Kidney (tissue), 13 donors: ENCODE measurements at regions not wholly inside any gene's neighbourhood (a gene's known extent, or its start where the extent isn't known, plus 50 kb on each side); places are given as distances from the start of the nearest gene placed in this dataset.

Experiments
- DNase-seq, 5 donors: peaks; one replicate each; pipeline ENCODE4 v3.0.0-alpha.2; 2013 to 2020
- FAIRE-seq: peaks from 2 replicates; lab custom pipeline; 2012; peaks lifted over from hg19 to GRCh38; lab: Jason Lieb, UNC
- H3K27ac ChIP-seq, 2 donors: one replicate each; pipeline ENCODE4 v1.7.0; 2013; ENCODE audit warnings: low read depth in 2 of 2, low read length in 2 of 2, inconsistent platforms in 1 of 2
- H3K27me3 ChIP-seq: one replicate; pipeline ENCODE4 v1.7.1; 2013; ENCODE audit warnings: low read length, inconsistent platforms; ENCODE audit not compliant: control insufficient read depth, insufficient read depth
- H3K36me3 ChIP-seq, 3 donors: one replicate each; pipeline versions ENCODE4 v1.7.0 to v1.7.1; 2013; ENCODE audit warnings: low read length in 3 of 3, control low read depth in 1 of 3, inconsistent platforms in 1 of 3; ENCODE audit not compliant: insufficient read depth in 3 of 3, control insufficient read depth in 2 of 3
- H3K4me1 ChIP-seq, 3 donors: one replicate each; pipeline versions ENCODE4 v1.7.0 to v1.7.1; 2013; ENCODE audit warnings: low read length in 3 of 3, inconsistent platforms in 1 of 3, low read depth in 1 of 3; ENCODE audit not compliant: control insufficient read depth in 2 of 3, insufficient read depth in 2 of 3
- H3K4me3 ChIP-seq, 3 donors: one replicate each; pipeline versions ENCODE4 v1.7.0 to v1.8.1; 2013; ENCODE audit warnings: low read length in 3 of 3, control low read depth in 1 of 3, inconsistent platforms in 1 of 3
- H3K9ac ChIP-seq, 3 donors: one replicate each; pipeline versions ENCODE4 v1.7.0 to v1.7.1; 2013; ENCODE audit warnings: low read length in 3 of 3, control low read depth in 1 of 3, inconsistent platforms in 1 of 3
- H3K9me3 ChIP-seq, 3 donors: one replicate each; pipeline versions ENCODE4 v1.7.0 to v1.7.1; 2013; ENCODE audit warnings: low read length in 3 of 3, control low read depth in 1 of 3, inconsistent platforms in 1 of 3; ENCODE audit not compliant: control insufficient read depth in 2 of 3, insufficient read depth in 1 of 3
- CTCF ChIP-seq: IDR thresholded peaks from 3 replicates; pipeline ENCODE4 v1.5.1; 2012; ENCODE audit warnings: mild to moderate bottlenecking, moderate library complexity, borderline replicate concordance; ENCODE audit not compliant: insufficient read depth; ENCODE audit errors: extremely low read depth
- intact Hi-C: fragments of 100-400 bp; cut with DNase I; formaldehyde crosslinking; loops from one replicate; pipeline ENCODE4 v1.11.1; 2022
- donor health status: control.
- donor health status: control.
- donor health status: control.
- donor health status: control.
- donor health status: control.
- donor health status: DM: yes; HTN: yes; CAD: no.
- donor health status: Normal renal cell carcinoma (clear cell type).

- intact Hi-C loops = no loop called here
- no peak for TF ChIP-seq CTCF
- Histone ChIP-seq H3K36me3 (no peaks in the 10 kb centered on the region), H3K9ac (no peak overlapping the region), H3K27ac (no peak overlapping the region), H3K4me1 (no peaks in the 10 kb centered on the region), H3K4me3 (no peak overlapping the region), H3K9me3 (peaks cover 0 to 5% (median 0%) of the 10 kb centered on the region in 3 donors), H3K27me3 (no peaks in the 10 kb centered on the region)
- FAIRE-seq = no peak
- no peak for DNase-seq
Observed at GRCh38 chr5:54601411-54602230, 84.1 kb downstream of the SNX18 start.
